Choroid plexus epithelial cell (primary cell): ENCODE measurements at regions not wholly inside any gene's neighbourhood (a gene's known extent, or its start where the extent isn't known, plus 50 kb on each side); places are given as distances from the start of the nearest gene placed in this dataset.
"Not testable (repeated sequence)": the region's sequence is repeated elsewhere in the genome, so short reads cannot be mapped to it uniquely, and the experiment has no call there.

ENCODE experiments used
- DNase-seq: peaks from one replicate; pipeline ENCODE4 v3.0.0-alpha.2; 2010; ENCODE audit warnings: low read depth
- H3K4me3 ChIP-seq: 2 replicates; pipeline ENCODE4 v1.5.1; 2011; ENCODE audit warnings: low read depth, mild to moderate bottlenecking, control low read depth, low read length, moderate library complexity
- TF ChIP-seq, protein P1 (sequence below): conservative IDR thresholded peaks from 2 replicates; pipeline ENCODE4 v1.5.1; 2011; ENCODE audit warnings: low read depth, mild to moderate bottlenecking, control low read depth, inconsistent platforms, low read length, moderate library complexity

DNA sequence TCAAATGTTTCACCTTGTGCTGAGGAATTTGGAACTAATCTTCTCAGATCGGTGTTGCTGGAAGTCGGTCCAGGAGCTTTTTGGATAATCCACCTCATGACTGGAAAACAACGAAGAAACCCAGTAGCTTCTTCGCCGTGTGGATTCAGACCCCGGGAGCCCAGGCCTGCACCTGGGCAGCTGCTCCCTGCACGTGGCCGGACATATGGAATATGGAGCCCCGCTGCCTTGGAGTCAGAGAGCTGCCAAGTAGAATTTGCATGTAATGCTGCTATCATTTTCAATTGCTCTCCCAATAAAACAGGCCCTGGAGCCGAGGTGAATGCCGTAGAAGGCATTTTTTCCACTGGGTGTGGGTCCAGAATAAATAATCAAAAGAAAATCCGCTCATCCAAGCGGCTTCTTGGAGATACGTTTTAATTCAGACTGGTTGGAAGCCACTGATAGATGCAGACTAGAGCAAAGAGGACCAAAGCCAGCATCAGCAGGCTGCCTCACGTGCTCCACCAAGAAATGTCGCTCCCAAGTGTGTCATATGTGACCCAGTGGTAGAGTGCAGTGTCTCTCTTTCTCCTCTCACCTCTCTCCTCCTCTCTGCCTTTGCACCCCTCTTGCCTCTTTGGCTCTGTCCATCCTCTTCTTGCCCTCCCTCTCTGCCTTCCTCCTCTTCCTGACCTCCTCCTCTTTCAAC is 115.3 kb downstream of the ZNF664 start:
- no peak for DNase-seq
- H3K4me3 ChIP-seq = no peak overlapping the region

DNA sequence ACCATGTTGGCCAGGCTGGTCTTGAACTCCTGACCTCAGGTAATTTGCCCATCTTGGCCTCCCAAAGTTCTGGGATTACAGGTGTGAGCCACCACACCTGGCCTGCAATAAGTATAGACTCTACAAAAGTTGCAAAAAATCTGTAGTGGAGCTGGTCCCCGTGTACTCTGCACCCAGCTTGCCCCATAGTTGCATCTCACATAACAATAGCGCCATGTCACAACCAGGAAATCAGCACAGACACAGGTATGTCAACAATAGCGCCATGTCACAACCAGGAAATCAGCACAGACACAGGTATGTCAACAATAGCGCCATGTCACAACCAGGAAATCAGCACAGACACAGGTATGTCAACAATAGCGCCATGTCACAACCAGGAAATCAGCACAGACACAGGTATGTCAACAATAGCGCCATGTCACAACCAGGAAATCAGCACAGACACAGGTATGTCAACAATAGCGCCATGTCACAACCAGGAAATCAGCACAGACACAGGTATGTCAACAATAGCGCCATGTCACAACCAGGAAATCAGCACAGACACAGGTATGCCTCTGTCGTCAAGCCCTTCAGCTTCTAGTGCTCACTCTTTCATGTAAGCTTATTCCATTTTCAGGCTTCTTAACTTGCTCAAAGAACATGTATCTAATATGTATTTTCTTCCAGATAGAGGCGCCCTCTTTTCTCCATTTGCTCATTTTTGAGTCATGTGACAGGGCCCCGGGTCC is 116.3 kb downstream of the ZNF664 start:
- DNase-seq, H3K4me3 ChIP-seq: not testable (repeated sequence)

More for the DNA sequence above, 115.3 kb downstream of the ZNF664 start:
- TF ChIP-seq, protein P1, sequence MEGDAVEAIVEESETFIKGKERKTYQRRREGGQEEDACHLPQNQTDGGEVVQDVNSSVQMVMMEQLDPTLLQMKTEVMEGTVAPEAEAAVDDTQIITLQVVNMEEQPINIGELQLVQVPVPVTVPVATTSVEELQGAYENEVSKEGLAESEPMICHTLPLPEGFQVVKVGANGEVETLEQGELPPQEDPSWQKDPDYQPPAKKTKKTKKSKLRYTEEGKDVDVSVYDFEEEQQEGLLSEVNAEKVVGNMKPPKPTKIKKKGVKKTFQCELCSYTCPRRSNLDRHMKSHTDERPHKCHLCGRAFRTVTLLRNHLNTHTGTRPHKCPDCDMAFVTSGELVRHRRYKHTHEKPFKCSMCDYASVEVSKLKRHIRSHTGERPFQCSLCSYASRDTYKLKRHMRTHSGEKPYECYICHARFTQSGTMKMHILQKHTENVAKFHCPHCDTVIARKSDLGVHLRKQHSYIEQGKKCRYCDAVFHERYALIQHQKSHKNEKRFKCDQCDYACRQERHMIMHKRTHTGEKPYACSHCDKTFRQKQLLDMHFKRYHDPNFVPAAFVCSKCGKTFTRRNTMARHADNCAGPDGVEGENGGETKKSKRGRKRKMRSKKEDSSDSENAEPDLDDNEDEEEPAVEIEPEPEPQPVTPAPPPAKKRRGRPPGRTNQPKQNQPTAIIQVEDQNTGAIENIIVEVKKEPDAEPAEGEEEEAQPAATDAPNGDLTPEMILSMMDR = no peak

DNA sequence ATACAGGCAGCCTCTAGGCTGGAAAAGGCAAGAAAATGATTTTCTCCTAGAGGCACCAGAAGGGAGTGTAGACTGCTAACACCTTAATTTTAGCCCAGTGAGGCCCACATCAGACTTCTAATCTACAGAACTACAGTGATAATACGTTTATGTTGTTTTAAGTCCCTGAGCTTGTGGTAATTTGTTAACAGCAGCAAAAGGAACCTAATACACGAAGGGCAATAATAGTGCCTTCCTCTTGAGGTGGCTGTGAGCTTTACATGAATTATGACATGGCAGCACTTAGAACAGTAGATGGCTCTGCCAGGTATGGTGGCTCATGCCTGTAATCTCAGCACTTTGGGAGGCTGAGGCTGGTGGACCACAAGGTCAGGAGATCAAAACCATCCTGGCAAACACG is 118.8 kb downstream of the ZNF664 start:
- TF ChIP-seq, protein P1 = no peak
- DNase-seq = no peak

DNA sequence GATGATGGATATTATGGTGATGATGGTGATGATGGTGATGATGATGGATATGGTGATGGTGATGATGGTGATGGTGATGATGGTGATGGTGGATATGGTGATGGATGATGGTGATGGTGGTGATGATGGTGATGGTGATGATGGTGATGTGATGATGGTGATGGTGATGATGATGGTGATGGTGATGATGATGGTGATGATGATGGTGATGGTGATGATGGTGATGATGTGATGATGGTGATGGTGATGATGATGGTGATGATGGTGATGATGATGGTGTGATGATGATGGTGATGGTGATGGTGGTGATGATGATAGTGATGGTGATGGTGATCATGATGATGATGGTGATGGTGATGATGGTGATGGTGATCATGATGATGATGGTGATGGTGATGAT is 119.5 kb downstream of the ZNF664 start:
- H3K4me3 ChIP-seq, DNase-seq: not testable (repeated sequence)

More for the DNA sequence above, 118.8 kb downstream of the ZNF664 start:
- no peak overlapping the region for H3K4me3 ChIP-seq

DNA sequence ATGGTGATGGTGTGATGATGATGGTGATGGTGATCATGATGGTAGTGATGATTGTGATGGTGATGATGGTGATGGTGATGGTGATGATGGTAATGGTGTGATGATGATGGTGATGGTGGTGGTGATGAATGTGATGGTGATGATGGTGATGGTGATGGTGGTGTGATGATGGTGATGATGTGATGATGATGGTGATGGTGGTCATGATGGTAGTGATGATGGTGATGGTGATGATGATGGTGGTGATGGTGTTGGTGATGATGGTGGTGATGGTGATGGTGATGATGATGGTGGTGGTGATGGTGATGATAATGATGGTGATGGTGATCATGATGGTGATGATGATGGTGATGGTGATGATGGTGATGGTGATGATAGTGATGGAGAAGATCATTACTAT is 120.3 kb downstream of the ZNF664 start:
- TF ChIP-seq, protein P1 = no peak
- H3K4me3 ChIP-seq = no peak overlapping the region
- no peak for DNase-seq

DNA sequence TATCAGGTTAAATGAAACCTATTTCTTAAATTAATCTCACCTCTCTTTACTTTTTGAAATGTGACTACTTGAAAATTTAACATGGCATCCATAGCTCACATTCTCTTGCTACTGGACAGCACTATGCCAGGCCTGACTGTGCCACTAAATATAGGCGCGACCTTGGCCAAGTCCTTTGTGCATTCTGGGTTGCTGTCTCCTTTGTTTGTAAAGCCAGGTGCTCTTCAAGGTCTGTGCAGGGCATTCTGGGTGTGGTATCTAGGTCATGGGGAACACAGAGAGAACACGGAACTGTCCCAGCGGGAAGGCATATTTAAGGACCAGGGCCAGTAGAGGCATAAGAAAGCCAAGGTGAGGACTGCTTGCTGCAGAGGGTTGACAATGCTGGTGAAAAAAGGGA is 121.2 kb downstream of the ZNF664 start:
- DNase-seq = no peak
- no peak overlapping the region for H3K4me3 ChIP-seq
- TF ChIP-seq, protein P1 = no peak

DNA sequence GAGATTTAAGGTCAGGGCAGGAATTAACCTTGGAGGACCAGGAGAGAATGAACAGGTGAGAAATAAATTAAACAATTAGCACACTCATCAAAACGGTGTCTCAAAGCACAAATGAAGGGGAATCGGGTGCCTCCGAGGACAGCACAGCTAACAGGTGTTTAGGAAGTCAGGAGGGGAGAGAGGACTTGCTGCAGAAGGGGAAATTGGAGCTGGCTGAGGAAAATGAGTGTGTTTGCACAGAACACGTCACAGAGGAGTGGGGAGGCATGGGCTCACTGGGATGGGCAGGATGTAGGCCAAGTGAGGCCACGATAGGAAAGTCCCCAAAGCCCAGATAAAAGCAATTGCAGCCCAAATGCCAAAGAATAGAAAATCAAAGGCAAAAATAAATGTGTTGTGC is 121.7 kb downstream of the ZNF664 start:
- TF ChIP-seq, protein P1 = no peak
- no peak overlapping the region for H3K4me3 ChIP-seq
- no peak for DNase-seq

DNA sequence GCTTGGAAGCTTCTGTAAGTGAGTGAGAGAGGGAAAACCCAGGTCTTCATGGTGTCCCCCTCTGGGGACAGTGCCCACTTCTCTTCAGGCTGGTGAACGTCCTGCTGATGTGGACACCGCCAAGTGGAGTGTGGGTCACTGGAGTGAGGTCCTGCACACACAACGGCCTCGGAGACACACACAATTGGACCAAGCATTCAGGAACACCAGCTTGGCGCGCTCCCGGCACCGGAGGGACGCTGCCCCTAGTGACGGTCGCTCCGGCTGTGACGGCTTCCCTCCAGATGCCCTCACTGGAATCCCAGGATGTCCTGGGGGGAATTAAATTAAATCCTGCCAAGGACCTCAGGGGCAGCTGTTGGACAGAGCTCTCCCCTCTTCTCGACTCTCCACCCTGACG is 123.1 kb downstream of the ZNF664 start:
- DNase-seq = no peak
- TF ChIP-seq, protein P1 = no peak
- H3K4me3 ChIP-seq = no peak overlapping the region
